ENCODE measurements at regions not wholly inside any gene's neighbourhood (a gene's known extent, or its start where the extent isn't known, plus 50 kb on each side); places are given as distances from the start of the nearest gene placed in this dataset.
"Not testable (repeated sequence)": the region's sequence is repeated elsewhere in the genome, so short reads cannot be mapped to it uniquely, and the experiment has no call there.

DNA sequence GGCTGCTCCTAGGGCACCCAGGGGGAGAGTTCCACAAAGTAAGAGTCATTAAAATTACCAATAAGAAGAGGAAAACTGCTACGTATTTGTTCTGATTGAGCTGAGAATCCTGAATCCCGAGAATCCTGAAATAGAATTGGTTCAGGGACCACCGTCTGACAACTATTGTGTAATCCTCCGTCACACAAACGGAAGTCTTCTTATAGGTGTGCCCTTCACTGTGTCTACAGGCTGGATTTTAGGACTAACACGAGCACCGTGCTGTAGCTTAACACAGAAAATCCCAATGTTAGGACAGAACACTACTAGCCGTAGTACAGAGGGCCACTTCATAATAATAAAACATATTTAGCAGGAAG is 50.6 kb upstream of the RNF182 start:
- TF ChIP-seq, protein P1, sequence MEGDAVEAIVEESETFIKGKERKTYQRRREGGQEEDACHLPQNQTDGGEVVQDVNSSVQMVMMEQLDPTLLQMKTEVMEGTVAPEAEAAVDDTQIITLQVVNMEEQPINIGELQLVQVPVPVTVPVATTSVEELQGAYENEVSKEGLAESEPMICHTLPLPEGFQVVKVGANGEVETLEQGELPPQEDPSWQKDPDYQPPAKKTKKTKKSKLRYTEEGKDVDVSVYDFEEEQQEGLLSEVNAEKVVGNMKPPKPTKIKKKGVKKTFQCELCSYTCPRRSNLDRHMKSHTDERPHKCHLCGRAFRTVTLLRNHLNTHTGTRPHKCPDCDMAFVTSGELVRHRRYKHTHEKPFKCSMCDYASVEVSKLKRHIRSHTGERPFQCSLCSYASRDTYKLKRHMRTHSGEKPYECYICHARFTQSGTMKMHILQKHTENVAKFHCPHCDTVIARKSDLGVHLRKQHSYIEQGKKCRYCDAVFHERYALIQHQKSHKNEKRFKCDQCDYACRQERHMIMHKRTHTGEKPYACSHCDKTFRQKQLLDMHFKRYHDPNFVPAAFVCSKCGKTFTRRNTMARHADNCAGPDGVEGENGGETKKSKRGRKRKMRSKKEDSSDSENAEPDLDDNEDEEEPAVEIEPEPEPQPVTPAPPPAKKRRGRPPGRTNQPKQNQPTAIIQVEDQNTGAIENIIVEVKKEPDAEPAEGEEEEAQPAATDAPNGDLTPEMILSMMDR (conservative IDR thresholded peaks at IDR 0.05; ENCODE audit: low read length): no peak
- no peak for DNase-seq (ENCODE audit: low read depth)
- peak overlapping the region; percentile 51 for H3K4me3 ChIP-seq (ENCODE audit: low read length)

DNA sequence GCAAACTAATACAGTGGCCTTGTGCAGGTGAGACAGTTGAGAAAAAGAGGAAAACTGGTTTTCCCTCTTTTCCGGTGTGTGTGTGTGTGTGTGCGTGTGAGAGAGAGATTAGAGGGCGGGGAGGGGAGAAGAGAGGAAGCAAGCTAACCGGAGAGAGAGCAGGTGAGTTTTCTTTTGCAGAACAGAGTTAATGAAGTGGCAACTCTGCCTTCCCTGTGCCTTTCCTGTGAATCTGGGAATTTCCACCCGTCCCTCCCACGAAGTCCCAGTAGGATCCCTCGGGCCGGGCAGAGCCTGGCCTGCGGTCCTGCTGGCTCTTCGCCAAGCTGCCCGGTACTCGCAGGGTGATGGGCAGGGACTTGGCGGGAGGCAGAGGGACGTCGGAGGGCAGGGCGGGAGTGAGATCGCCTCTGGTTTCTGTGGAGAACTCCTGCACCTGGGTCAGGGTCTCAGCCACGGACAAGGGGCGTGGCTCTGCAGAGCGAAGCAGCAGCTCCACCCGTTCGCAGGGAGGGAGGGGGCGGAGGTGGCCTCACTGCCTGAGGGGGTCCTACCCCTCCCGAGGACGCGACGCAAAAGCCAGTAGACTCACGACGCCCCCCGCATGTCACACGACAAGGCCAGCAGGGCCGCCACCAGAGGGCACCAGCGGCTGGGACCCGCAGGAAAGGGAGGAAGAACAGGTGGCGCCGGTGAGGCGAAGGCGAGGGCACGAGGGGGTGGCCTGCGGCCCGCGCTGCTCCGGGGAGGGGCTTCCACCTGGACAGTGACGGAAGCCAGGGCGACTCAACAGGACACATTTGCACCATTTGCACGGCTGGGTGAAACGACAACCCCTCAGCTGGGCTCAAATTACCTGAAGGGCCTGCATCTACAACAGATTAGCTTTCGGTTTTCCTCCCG is 51.2 kb upstream of the RNF182 start:
- TF ChIP-seq, protein P1 (conservative IDR thresholded peaks at IDR 0.05; ENCODE audit: low read length): peak; percentile 54
- DNase-seq (ENCODE audit: low read depth): no peak
- H3K4me3 ChIP-seq (ENCODE audit: low read length): peak overlapping the region; percentile 51

DNA sequence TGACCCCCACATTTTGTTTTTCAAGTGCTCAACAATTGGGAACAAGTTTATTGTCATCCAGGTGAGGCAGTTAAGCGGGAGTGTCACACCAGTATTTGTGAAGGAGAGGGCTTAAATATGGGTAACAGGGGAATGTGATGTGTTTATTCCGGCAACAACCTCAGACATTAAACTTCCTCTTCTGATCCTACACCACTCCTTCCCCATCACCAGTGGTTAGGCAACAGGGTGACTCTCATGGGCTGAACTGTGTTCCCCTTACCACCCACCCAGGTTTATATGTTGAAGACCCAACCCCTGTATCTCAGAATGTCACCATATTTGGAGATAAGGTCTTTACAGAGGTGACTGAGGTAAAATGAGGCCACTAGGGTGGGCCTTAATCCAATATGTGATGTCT is 52.1 kb upstream of the RNF182 start:
- no peak overlapping the region for H3K4me3 ChIP-seq (ENCODE audit: low read length)
- TF ChIP-seq, protein P1 (conservative IDR thresholded peaks at IDR 0.05; ENCODE audit: low read length): no peak
- no peak for DNase-seq (ENCODE audit: low read depth)

DNA sequence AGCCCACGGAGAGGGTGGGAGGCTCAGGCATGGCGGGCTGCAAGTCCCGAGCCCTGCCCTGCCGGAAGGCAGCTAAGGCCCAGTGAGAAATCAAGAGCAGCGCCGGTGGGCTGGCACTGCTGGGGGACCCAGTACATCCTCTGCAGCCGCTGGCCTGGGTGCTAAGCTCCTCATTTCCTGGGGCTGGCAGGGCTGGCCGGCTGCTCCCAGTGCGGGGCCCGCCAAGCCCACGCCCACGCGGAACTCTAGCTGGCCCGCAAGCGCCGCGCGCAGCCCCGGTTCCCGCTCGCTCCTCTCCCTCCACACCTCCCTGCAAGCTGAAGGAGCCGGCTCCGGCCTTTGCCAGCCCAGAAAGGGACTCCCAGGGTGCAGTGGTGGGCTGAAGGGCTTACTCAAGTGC is 52.7 kb upstream of the RNF182 start:
- not testable (repeated sequence) for DNase-seq (ENCODE audit: low read depth)

DNA sequence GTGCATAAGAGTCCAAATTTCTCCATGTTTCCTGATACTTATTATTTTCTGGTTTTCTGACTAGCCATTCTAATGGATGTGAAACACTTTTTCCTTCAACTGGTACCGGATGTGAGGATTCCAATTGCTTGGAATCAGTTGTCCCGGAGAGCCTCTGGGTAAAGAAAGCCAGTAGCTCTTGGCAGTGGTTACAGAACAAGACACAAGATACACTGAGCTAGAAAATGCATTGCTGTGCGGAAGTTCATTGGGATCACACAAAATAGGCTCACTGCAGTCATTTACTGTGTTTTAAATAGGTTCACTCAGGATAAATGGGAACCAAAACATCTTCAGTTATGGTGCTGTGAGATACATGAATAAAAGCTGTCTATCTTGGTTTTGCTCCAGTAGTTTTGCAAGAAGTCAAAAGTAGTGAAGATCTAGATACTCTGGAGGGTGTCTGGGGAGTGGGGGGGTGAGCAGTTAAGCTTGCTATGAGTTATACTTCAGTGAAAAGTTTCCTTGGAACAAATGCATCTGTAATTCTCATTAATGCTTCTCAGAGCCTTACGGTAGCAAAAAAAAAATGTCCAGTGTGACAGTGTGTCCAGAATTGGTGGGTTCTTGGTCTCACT is 54.4 kb upstream of the RNF182 start:
- no peak for DNase-seq (ENCODE audit: low read depth)
- TF ChIP-seq, protein P1 (conservative IDR thresholded peaks at IDR 0.05; ENCODE audit: low read length): no peak
- no peak overlapping the region for H3K4me3 ChIP-seq (ENCODE audit: low read length)

More for the DNA sequence above, 52.7 kb upstream of the RNF182 start:
- not testable (repeated sequence) for H3K4me3 ChIP-seq (ENCODE audit: low read length)

DNA sequence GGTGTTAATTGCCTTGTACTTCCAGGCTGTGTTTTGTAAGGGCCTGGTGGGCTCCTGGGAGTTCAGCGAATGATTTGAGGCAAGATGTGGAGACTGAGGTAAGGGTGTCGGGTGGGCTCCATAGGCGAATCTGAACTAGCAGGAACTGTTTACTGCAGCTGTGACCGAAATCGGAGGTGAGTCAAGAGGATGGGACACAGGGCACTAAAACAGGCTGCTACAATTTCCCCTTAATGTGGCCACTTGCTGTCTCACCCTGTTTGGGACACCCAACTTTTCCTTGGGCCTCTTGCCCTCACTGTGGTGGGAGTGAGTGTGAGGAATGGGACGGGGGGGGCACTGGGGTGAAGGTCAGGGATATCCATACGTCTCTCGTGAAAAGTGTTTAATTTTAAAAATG is 53.9 kb upstream of the MCUR1 start:
- no peak for DNase-seq (ENCODE audit: low read depth)
- H3K4me3 ChIP-seq (ENCODE audit: low read length): no peak overlapping the region
- TF ChIP-seq, protein P1 (conservative IDR thresholded peaks at IDR 0.05; ENCODE audit: low read length): no peak

DNA sequence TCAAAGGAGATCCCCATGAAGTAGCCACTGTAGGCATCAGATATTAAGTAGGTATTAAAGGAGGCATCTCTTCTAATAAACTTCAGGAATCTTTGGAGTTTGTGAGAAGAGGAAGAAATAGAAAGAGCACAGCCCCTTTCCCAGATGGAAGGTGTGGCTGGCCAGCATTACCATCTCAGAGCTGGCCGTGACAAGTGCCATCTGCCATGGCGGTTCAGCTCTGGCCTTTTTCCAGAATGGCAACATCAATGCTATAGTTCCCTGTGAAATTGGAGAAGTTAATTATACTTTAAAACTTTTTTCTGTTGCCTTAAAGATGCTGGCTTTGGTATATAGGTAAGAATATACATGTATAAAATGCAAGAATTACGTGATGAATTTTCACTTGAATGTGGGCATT is 51.9 kb upstream of the MCUR1 start:
- no peak for DNase-seq (ENCODE audit: low read depth)

More for the DNA sequence above, 51.9 kb upstream of the MCUR1 start:
- H3K4me3 ChIP-seq (ENCODE audit: low read length): no peak overlapping the region
- TF ChIP-seq, protein P1 (conservative IDR thresholded peaks at IDR 0.05; ENCODE audit: low read length): no peak
